Neural progenitor cell (in vitro differentiated cells): ENCODE measurements at regions not wholly inside any gene's neighbourhood (a gene's known extent, or its start where the extent isn't known, plus 50 kb on each side); places are given as distances from the start of the nearest gene placed in this dataset.

Source experiments
- DNase-seq: peaks from one replicate; pipeline ENCODE4 v3.0.0-alpha.2; 2016; ENCODE audit warnings: low spot score
- H2AFZ ChIP-seq: fragments of 200-600 bp; sonication (generic); replicated peaks from 2 replicates; pipeline ENCODE4 v1.6.1; 2016; ENCODE audit warnings: antibody characterized with exemption
- H3F3A ChIP-seq: fragments of 200-600 bp; sonication (generic); 2 replicates; pipeline ENCODE4 v1.6.1; 2016; ENCODE audit warnings: antibody characterized with exemption, low read depth
- H3K27ac ChIP-seq: fragments of 200-600 bp; sonication (generic); 2 replicates; pipeline ENCODE4 v1.5.1; 2016; ENCODE audit warnings: mild to moderate bottlenecking
- H3K27me3 ChIP-seq: fragments of 200-600 bp; sonication (generic); 2 replicates; pipeline ENCODE4 v1.6.1; 2016; ENCODE audit warnings: mild to moderate bottlenecking, moderate library complexity
- H3K36me3 ChIP-seq: fragments of 200-600 bp; sonication (generic); 2 replicates; pipeline ENCODE4 v1.5.1; 2016
- H3K4me1 ChIP-seq: fragments of 200-600 bp; sonication (generic); 2 replicates; pipeline ENCODE4 v1.6.1; 2016; ENCODE audit warnings: mixed run types
- H3K4me2 ChIP-seq: fragments of 200-600 bp; sonication (generic); 2 replicates; pipeline ENCODE4 v1.6.1; 2016
- H3K4me3 ChIP-seq: fragments of 200-600 bp; sonication (generic); 2 replicates; pipeline ENCODE4 v1.5.1; 2016
- H3K79me2 ChIP-seq: fragments of 200-600 bp; sonication (generic); 2 replicates; pipeline ENCODE4 v1.6.1; 2016; ENCODE audit warnings: low read depth
- H3K9ac ChIP-seq: fragments of 200-600 bp; sonication (generic); 2 replicates; pipeline ENCODE4 v1.6.1; 2016
- H3K9me3 ChIP-seq: fragments of 200-600 bp; sonication (generic); 2 replicates; pipeline ENCODE4 v1.5.1; 2016; ENCODE audit warnings: low read depth
- H4K20me1 ChIP-seq: fragments of 200-600 bp; sonication (generic); 2 replicates; pipeline ENCODE4 v1.6.1; 2016; ENCODE audit warnings: low read depth
- H3K27ac Mint-ChIP-seq: 3 replicates; pipeline ENCODE4 v1.8.0; 2021; ENCODE audit warnings: mixed read lengths
- H3K27me3 Mint-ChIP-seq: 2 replicates; pipeline ENCODE4 v1.8.0; 2022; ENCODE audit warnings: low read depth, mild to moderate bottlenecking, inconsistent platforms, moderate library complexity, mixed read lengths; ENCODE audit not compliant: insufficient read depth
- H3K36me3 Mint-ChIP-seq: 3 replicates; pipeline ENCODE4 v1.8.0; 2021; ENCODE audit warnings: mixed read lengths
- H3K4me1 Mint-ChIP-seq: 3 replicates; pipeline ENCODE4 v1.8.0; 2021; ENCODE audit warnings: mixed read lengths
- H3K4me3 Mint-ChIP-seq: 3 replicates; pipeline ENCODE4 v1.8.0; 2021; ENCODE audit warnings: mild to moderate bottlenecking, moderate library complexity, mixed read lengths
- H3K9me3 Mint-ChIP-seq: 3 replicates; pipeline ENCODE4 v1.8.0; 2020; ENCODE audit warnings: mixed read lengths
- CTCF ChIP-seq: fragments of 200-600 bp; sonication (generic); IDR thresholded peaks from 2 replicates; pipeline ENCODE4 v1.5.1; 2017; ENCODE audit warnings: antibody characterized with exemption, mild to moderate bottlenecking
- EZH2 ChIP-seq: fragments of 200-600 bp; sonication (generic); IDR thresholded peaks from 2 replicates; pipeline ENCODE4 v1.6.1; 2017; ENCODE audit warnings: antibody characterized with exemption, mild to moderate bottlenecking, moderate library complexity
- EZH2phosphoT487 ChIP-seq: fragments of 200-600 bp; sonication (generic); IDR thresholded peaks from 2 replicates; pipeline ENCODE4 v1.6.1; 2017; ENCODE audit warnings: antibody characterized with exemption

GRCh38 chr15:62334536-62334935 is 169.5 kb upstream of the C2CD4B start:
- Histone ChIP-seq H3K9ac (no peak overlapping the region), H2AFZ (no peak overlapping the region), H3F3A (no peaks in the 10 kb centered on the region), H3K4me1 (no peaks in the 10 kb centered on the region), H3K9me3 (no peaks in the 10 kb centered on the region), H3K27me3 (no peaks in the 10 kb centered on the region), H3K4me3 (no peak overlapping the region), H3K27ac (no peak overlapping the region), H3K79me2 (no peaks in the 10 kb centered on the region), H3K4me2 (no peak overlapping the region), H4K20me1 (no peaks in the 10 kb centered on the region), H3K36me3 (no peaks in the 10 kb centered on the region)
- Mint-ChIP-seq H3K9me3 (peaks cover 10% of the 10 kb centered on the region), H3K27me3 (no peaks in the 10 kb centered on the region), H3K36me3 (no peaks in the 10 kb centered on the region), H3K27ac (no peak overlapping the region), H3K4me3 (no peak overlapping the region), H3K4me1 (peaks cover 5% of the 10 kb centered on the region)
- TF ChIP-seq CTCF: no peak
- TF ChIP-seq EZH2: no peak
- no peak for TF ChIP-seq EZH2phosphoT487
- no peak for DNase-seq

- no peak for DNase-seq
- H3K9me3 ChIP-seq: no peaks in the 10 kb centered on the region
- Mint-ChIP-seq H3K27ac (no peak overlapping the region), H3K27me3 (no peaks in the 10 kb centered on the region), H3K4me1 (peaks cover 5% of the 10 kb centered on the region), H3K36me3 (no peaks in the 10 kb centered on the region), H3K4me3 (no peak overlapping the region), H3K9me3 (peaks cover 10% of the 10 kb centered on the region)
- TF ChIP-seq EZH2phosphoT487 (no peak), CTCF (no peak)
- no peak overlapping the region for H2AFZ ChIP-seq
- no peak overlapping the region for H3K4me3 ChIP-seq
- no peaks in the 10 kb centered on the region for H3F3A ChIP-seq
- H3K4me1 ChIP-seq: no peaks in the 10 kb centered on the region
- H3K27me3 ChIP-seq: no peaks in the 10 kb centered on the region
- no peaks in the 10 kb centered on the region for H4K20me1 ChIP-seq
- H3K27ac ChIP-seq: no peak overlapping the region
- H3K4me2 ChIP-seq: no peak overlapping the region
- no peak overlapping the region for H3K9ac ChIP-seq
- H3K36me3 ChIP-seq: no peaks in the 10 kb centered on the region
- H3K79me2 ChIP-seq: no peaks in the 10 kb centered on the region
Measured at GRCh38 chr15:62337934-62338333, 172.8 kb upstream of the C2CD4B start.

GRCh38 chr15:62338497-62338896 is 173.4 kb upstream of the C2CD4B start:
- Mint-ChIP-seq H3K4me3 (no peak overlapping the region), H3K4me1 (peaks cover 5% of the 10 kb centered on the region), H3K9me3 (peaks cover 8% of the 10 kb centered on the region), H3K36me3 (no peaks in the 10 kb centered on the region), H3K27me3 (no peaks in the 10 kb centered on the region), H3K27ac (no peak overlapping the region)
- H3F3A ChIP-seq: no peaks in the 10 kb centered on the region
- H3K79me2 ChIP-seq: no peaks in the 10 kb centered on the region
- DNase-seq: no peak
- H3K4me2 ChIP-seq: no peak overlapping the region
- H3K4me1 ChIP-seq: no peaks in the 10 kb centered on the region
- H3K27me3 ChIP-seq: no peaks in the 10 kb centered on the region
- TF ChIP-seq EZH2phosphoT487 (no peak), CTCF (no peak), EZH2 (no peak)
- no peaks in the 10 kb centered on the region for H3K36me3 ChIP-seq
- no peaks in the 10 kb centered on the region for H3K9me3 ChIP-seq
- no peak overlapping the region for H2AFZ ChIP-seq
- H3K9ac ChIP-seq: no peak overlapping the region
- H3K4me3 ChIP-seq: no peak overlapping the region
- no peaks in the 10 kb centered on the region for H4K20me1 ChIP-seq
- H3K27ac ChIP-seq: no peak overlapping the region

GRCh38 chr15:62342959-62343358 is 177.9 kb upstream of the C2CD4B start:
- Mint-ChIP-seq H3K36me3 (no peaks in the 10 kb centered on the region), H3K4me3 (no peak overlapping the region), H3K27me3 (no peaks in the 10 kb centered on the region), H3K9me3 (peaks cover 3% of the 10 kb centered on the region), H3K27ac (no peak overlapping the region), H3K4me1 (peaks cover 11% of the 10 kb centered on the region)
- no peaks in the 10 kb centered on the region for H3K36me3 ChIP-seq
- no peak overlapping the region for H3K4me3 ChIP-seq
- H4K20me1 ChIP-seq: no peaks in the 10 kb centered on the region
- H2AFZ ChIP-seq: no peak overlapping the region
- no peaks in the 10 kb centered on the region for H3K79me2 ChIP-seq
- H3K27ac ChIP-seq: no peak overlapping the region
- no peak overlapping the region for H3K4me2 ChIP-seq
- TF ChIP-seq CTCF (no peak), EZH2phosphoT487 (no peak), EZH2 (no peak)
- H3F3A ChIP-seq: no peaks in the 10 kb centered on the region
- no peaks in the 10 kb centered on the region for H3K9me3 ChIP-seq
- no peaks in the 10 kb centered on the region for H3K27me3 ChIP-seq
- DNase-seq: no peak
- H3K4me1 ChIP-seq: no peaks in the 10 kb centered on the region
- H3K9ac ChIP-seq: no peak overlapping the region
